ENCODE measurements at regions not wholly inside any gene's neighbourhood (a gene's known extent, or its start where the extent isn't known, plus 50 kb on each side); places are given as distances from the start of the nearest gene placed in this dataset.

DNA sequence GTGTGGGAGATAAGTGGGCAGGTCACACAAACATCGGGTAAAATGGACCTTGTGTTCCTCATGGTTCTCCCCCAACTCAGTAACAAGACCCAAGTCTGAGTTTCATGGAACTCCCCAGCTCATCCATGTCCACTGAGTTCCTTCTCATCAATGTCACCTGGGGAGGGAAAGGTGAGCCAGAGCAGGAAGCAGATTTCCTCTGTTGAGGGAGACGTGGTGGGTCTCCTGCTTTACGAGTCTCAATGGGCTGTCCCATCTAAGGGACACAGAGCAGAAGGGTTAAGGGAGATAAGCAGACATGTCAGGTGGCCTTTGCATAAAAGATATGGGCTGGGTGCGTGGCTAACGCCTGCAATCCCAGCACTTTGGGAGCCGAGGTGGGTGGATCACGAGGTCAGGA lies 56.5 kb upstream of the SORCS3 start:
- TF ChIP-seq, protein P1, sequence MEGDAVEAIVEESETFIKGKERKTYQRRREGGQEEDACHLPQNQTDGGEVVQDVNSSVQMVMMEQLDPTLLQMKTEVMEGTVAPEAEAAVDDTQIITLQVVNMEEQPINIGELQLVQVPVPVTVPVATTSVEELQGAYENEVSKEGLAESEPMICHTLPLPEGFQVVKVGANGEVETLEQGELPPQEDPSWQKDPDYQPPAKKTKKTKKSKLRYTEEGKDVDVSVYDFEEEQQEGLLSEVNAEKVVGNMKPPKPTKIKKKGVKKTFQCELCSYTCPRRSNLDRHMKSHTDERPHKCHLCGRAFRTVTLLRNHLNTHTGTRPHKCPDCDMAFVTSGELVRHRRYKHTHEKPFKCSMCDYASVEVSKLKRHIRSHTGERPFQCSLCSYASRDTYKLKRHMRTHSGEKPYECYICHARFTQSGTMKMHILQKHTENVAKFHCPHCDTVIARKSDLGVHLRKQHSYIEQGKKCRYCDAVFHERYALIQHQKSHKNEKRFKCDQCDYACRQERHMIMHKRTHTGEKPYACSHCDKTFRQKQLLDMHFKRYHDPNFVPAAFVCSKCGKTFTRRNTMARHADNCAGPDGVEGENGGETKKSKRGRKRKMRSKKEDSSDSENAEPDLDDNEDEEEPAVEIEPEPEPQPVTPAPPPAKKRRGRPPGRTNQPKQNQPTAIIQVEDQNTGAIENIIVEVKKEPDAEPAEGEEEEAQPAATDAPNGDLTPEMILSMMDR (conservative IDR thresholded peaks at IDR 0.05), result no peak
- no peak for TF ChIP-seq EZH2 (IDR thresholded peaks at IDR 0.05; ENCODE audit: low read depth)

All from PC-9 (cell line).